ENCODE measurements at regions not wholly inside any gene's neighbourhood (a gene's known extent, or its start where the extent isn't known, plus 50 kb on each side); places are given as distances from the start of the nearest gene placed in this dataset.

GRCh38 chr20:12327205-12327604, 409.5 kb downstream of the BTBD3 start:
- Histone ChIP-seq H3K27me3 (no peaks in the 10 kb centered on the region), H3K4me3 (no peak overlapping the region), H3K36me3 (no peaks in the 10 kb centered on the region), H3K9me3 (no peaks in the 10 kb centered on the region), H3K4me1 (no peaks in the 10 kb centered on the region), H3K27ac (replicated peaks in 1 of 4) (no peak overlapping the region)
- WGBS: 91% methylated on average over 2 of the region's 2 CpGs
- intact Hi-C loops (cut with DNase I): no loop called here
- DNase-seq (ENCODE audit: extremely low spot score): no peak
- no peak for TF ChIP-seq CTCF (IDR thresholded peaks at IDR 0.05)

- DNase-seq (ENCODE audit: extremely low spot score): no peak
- intact Hi-C loops (cut with DNase I): no loop called here
- no peak for TF ChIP-seq EP300 (IDR thresholded peaks at IDR 0.05)
- TF ChIP-seq CTCF (IDR thresholded peaks at IDR 0.05): no peak
- TF ChIP-seq POLR2AphosphoS5 (IDR thresholded peaks at IDR 0.05): no peak
- no peak for TF ChIP-seq POLR2A (IDR thresholded peaks at IDR 0.05; ENCODE audit: low read depth)
- Histone ChIP-seq H3K9me3 (no peaks in the 10 kb centered on the region), H3K27me3 (no peaks in the 10 kb centered on the region), H3K4me3 (no peak overlapping the region), H3K27ac (replicated peaks in 1 of 4) (no peak overlapping the region), H3K36me3 (no peaks in the 10 kb centered on the region), H3K4me1 (no peaks in the 10 kb centered on the region)
- 94% methylated on average over 1 of the region's 1 CpG for WGBS
Measured at GRCh38 chr20:12331236-12331635, 413.5 kb downstream of the BTBD3 start.

- H3K9me3 ChIP-seq: no peaks in the 10 kb centered on the region
- H3K4me1 ChIP-seq: no peaks in the 10 kb centered on the region
- H3K27ac ChIP-seq (replicated peaks in 1 of 4): no peak overlapping the region
- no peaks in the 10 kb centered on the region for H3K27me3 ChIP-seq
- TF ChIP-seq CTCF (IDR thresholded peaks at IDR 0.05) (no peak), EP300 (IDR thresholded peaks at IDR 0.05) (no peak), POLR2AphosphoS5 (IDR thresholded peaks at IDR 0.05) (no peak), POLR2A (IDR thresholded peaks at IDR 0.05; ENCODE audit: low read depth) (no peak)
- H3K4me3 ChIP-seq: no peak overlapping the region
- 82% methylated on average over 3 of the region's 3 CpGs for WGBS
- no peaks in the 10 kb centered on the region for H3K36me3 ChIP-seq
- DNase-seq (ENCODE audit: extremely low spot score): no peak
- intact Hi-C loops (cut with DNase I): no loop called here
Measured at GRCh38 chr20:12337601-12338000, 419.9 kb downstream of the BTBD3 start.

GRCh38 chr20:12345978-12346377, 428.3 kb downstream of the BTBD3 start:
- no peaks in the 10 kb centered on the region for H3K9me3 ChIP-seq
- no peak for DNase-seq (ENCODE audit: extremely low spot score)
- intact Hi-C loops (cut with DNase I): no loop called here
- no peaks in the 10 kb centered on the region for H3K4me1 ChIP-seq
- H3K27ac ChIP-seq (replicated peaks in 1 of 4): no peak overlapping the region
- no peak overlapping the region for H3K4me3 ChIP-seq
- WGBS: 90% methylated on average over 2 of the region's 2 CpGs
- H3K27me3 ChIP-seq: no peaks in the 10 kb centered on the region
- no peak for TF ChIP-seq CTCF (IDR thresholded peaks at IDR 0.05)
- no peak for TF ChIP-seq POLR2AphosphoS5 (IDR thresholded peaks at IDR 0.05)
- TF ChIP-seq POLR2A (IDR thresholded peaks at IDR 0.05; ENCODE audit: low read depth): no peak
- TF ChIP-seq EP300 (IDR thresholded peaks at IDR 0.05): no peak
- no peaks in the 10 kb centered on the region for H3K36me3 ChIP-seq

GRCh38 chr20:12353842-12354241, 436.1 kb downstream of the BTBD3 start:
- intact Hi-C loops (cut with DNase I): no loop called here
- Histone ChIP-seq H3K27me3 (no peaks in the 10 kb centered on the region), H3K27ac (replicated peaks in 1 of 4) (no peak overlapping the region), H3K36me3 (no peaks in the 10 kb centered on the region), H3K4me1 (no peaks in the 10 kb centered on the region), H3K4me3 (no peak overlapping the region), H3K9me3 (peaks cover 0 to 10% (median 0%) of the 10 kb centered on the region in 4 donors)
- 52% methylated on average over 2 of the region's 2 CpGs for WGBS
- DNase-seq (ENCODE audit: extremely low spot score): no peak
- no peak for TF ChIP-seq POLR2AphosphoS5 (IDR thresholded peaks at IDR 0.05)
- no peak for TF ChIP-seq EP300 (IDR thresholded peaks at IDR 0.05)
- TF ChIP-seq CTCF (IDR thresholded peaks at IDR 0.05): no peak
- TF ChIP-seq POLR2A (IDR thresholded peaks at IDR 0.05; ENCODE audit: low read depth): no peak
